ENCODE measurements at regions not wholly inside any gene's neighbourhood (a gene's known extent, or its start where the extent isn't known, plus 50 kb on each side); places are given as distances from the start of the nearest gene placed in this dataset.

DNA sequence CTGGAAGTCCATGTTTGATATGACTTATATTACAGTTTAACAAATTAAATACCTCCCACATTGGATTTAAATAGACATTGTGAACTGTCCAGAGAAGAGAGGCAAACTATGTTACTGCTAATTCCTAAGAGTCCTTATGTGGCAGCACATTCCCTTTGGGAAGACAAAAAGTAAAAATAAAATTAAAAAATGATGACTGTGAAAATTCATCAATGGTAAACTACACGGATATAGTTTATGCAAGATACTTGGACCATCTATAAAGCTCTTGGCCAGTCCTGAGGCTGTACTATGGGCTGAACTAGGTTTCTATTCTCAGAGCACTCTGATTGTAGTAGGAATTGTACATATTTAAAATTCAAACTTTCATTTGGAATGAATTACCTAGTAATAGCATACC is 206.4 kb downstream of the LRRK2 start:
- no TSS peak for BruUV-seq (replicated peaks)
- CTCF ChIA-PET: no interaction called here
- intact Hi-C loops (cut with micrococcal nuclease; ENCODE audit: unreplicated experiment): no loop called here

GRCh38 chr12:40435251-40435650 is 210.5 kb downstream of the LRRK2 start:
- TF ChIP-seq CTCF (conservative IDR thresholded peaks at IDR 0.05) (no peak), EZH2 (IDR thresholded peaks at IDR 0.05; ENCODE audit: low read depth) (no peak)
- Histone ChIP-seq H3K79me2 (ENCODE audit: low read depth) (no peaks in the 10 kb centered on the region), H3K27me3 (ENCODE audit: insufficient read depth, low read depth) (no peaks in the 10 kb centered on the region), H3K4me2 (no peak overlapping the region), H3K9me3 (ENCODE audit: insufficient read depth, low read depth) (no peaks in the 10 kb centered on the region), H3K27ac (no peak overlapping the region), H4K20me1 (ENCODE audit: insufficient read depth) (no peaks in the 10 kb centered on the region), H3F3A (ENCODE audit: insufficient read depth, low read depth) (no peaks in the 10 kb centered on the region), H3K9me2 (ENCODE audit: insufficient read depth) (no peaks in the 10 kb centered on the region; the same call in 1 of the 2 replicates), H3K36me3 (ENCODE audit: low read depth) (no peaks in the 10 kb centered on the region), H2AFZ (no peak overlapping the region), H3K4me3 (no peak overlapping the region), H3K4me1 (replicated peaks; ENCODE audit: insufficient read depth) (no peaks in the 10 kb centered on the region)
- intact Hi-C loops (cut with micrococcal nuclease; ENCODE audit: unreplicated experiment): no loop called here
- no peak for DNase-seq
- CTCF ChIA-PET: interaction anchor here (0.7 kb wide), 1 partner anchor 1830 kb away, joined by 8 read pairs; no protein-coding TSS in a partner anchor
- no TSS peak for BruUV-seq (replicated peaks)
- POLR2A ChIA-PET (ENCODE audit: unreplicated experiment): no interaction called here

More for the DNA sequence above, 206.4 kb downstream of the LRRK2 start:
- no peaks in the 10 kb centered on the region for H3K27me3 ChIP-seq (ENCODE audit: insufficient read depth, low read depth)
- H3K36me3 ChIP-seq (ENCODE audit: low read depth): no peaks in the 10 kb centered on the region
- no peaks in the 10 kb centered on the region for H4K20me1 ChIP-seq (ENCODE audit: insufficient read depth)
- no peak overlapping the region for H2AFZ ChIP-seq
- H3K4me3 ChIP-seq: no peak overlapping the region
- POLR2A ChIA-PET (ENCODE audit: unreplicated experiment): no interaction called here
- TF ChIP-seq EZH2 (IDR thresholded peaks at IDR 0.05; ENCODE audit: low read depth) (no peak), CTCF (conservative IDR thresholded peaks at IDR 0.05) (no peak)
- no peak overlapping the region for H3K4me2 ChIP-seq
- H3K9me2 ChIP-seq (ENCODE audit: insufficient read depth): no peaks in the 10 kb centered on the region; the same call in 1 of the 2 replicates
- H3K27ac ChIP-seq: no peak overlapping the region
- no peaks in the 10 kb centered on the region for H3K9me3 ChIP-seq (ENCODE audit: insufficient read depth, low read depth)
- H3F3A ChIP-seq (ENCODE audit: insufficient read depth, low read depth): no peaks in the 10 kb centered on the region
- no peak for DNase-seq
- no peaks in the 10 kb centered on the region for H3K4me1 ChIP-seq (replicated peaks; ENCODE audit: insufficient read depth)
- H3K79me2 ChIP-seq (ENCODE audit: low read depth): no peaks in the 10 kb centered on the region

- Histone ChIP-seq H3K4me1 (replicated peaks; ENCODE audit: insufficient read depth) (no peaks in the 10 kb centered on the region), H3K27me3 (ENCODE audit: insufficient read depth, low read depth) (no peaks in the 10 kb centered on the region), H3K27ac (no peak overlapping the region), H3K79me2 (ENCODE audit: low read depth) (no peaks in the 10 kb centered on the region), H3K4me2 (no peak overlapping the region), H4K20me1 (ENCODE audit: insufficient read depth) (no peaks in the 10 kb centered on the region), H2AFZ (no peak overlapping the region), H3K4me3 (no peak overlapping the region), H3K36me3 (ENCODE audit: low read depth) (no peaks in the 10 kb centered on the region), H3K9me3 (ENCODE audit: insufficient read depth, low read depth) (no peaks in the 10 kb centered on the region), H3K9me2 (ENCODE audit: insufficient read depth) (no peaks in the 10 kb centered on the region; the same call in 1 of the 2 replicates), H3F3A (ENCODE audit: insufficient read depth, low read depth) (no peaks in the 10 kb centered on the region)
- POLR2A ChIA-PET (ENCODE audit: unreplicated experiment): no interaction called here
- CTCF ChIA-PET: interaction anchor here (0.7 kb wide), 1 partner anchor 1829 kb away, joined by 8 read pairs; no protein-coding TSS in a partner anchor
- intact Hi-C loops (cut with micrococcal nuclease; ENCODE audit: unreplicated experiment): no loop called here
- TF ChIP-seq EZH2 (IDR thresholded peaks at IDR 0.05; ENCODE audit: low read depth) (no peak), CTCF (conservative IDR thresholded peaks at IDR 0.05) (no peak)
- DNase-seq: no peak
- BruUV-seq (replicated peaks): no TSS peak
Measured at GRCh38 chr12:40435951-40436350, 211.2 kb downstream of the LRRK2 start.
